Panc1 (cell line): ENCODE measurements at regions not wholly inside any gene's neighbourhood (a gene's known extent, or its start where the extent isn't known, plus 50 kb on each side); places are given as distances from the start of the nearest gene placed in this dataset.

Source experiments
- ATAC-seq: fragments of 200-7000 bp; cut with Tn5 transposase; 2 replicates; pipeline ENCODE4 v1.9.1; 2020; ENCODE audit warnings: mild to moderate bottlenecking, moderate library complexity
- BruUV-seq: library from RNA; stranded (reverse); fragments of 400-500 nt; replicated peaks from 2 replicates; lab custom pipeline; 2021; lab: Mats Ljungman, UMichigan
- CTCF ChIA-PET: fragments of 300-600 bp; sonication (Branson Sonifier 250); formaldehyde crosslinking; loops from one replicate; lab custom pipeline; 2022; ENCODE audit warnings: antibody characterized with exemption; lab: Charles Lee
- POLR2A ChIA-PET: fragments of 300-600 bp; sonication (Branson Sonifier 250); formaldehyde crosslinking; loops from one replicate; lab custom pipeline; 2022; ENCODE audit warnings: antibody characterized with exemption; lab: Charles Lee
- DNase-seq: peaks from one replicate; pipeline ENCODE4 v3.0.0-alpha.2; 2010; ENCODE audit warnings: low read depth, low spot score
- H3K27ac ChIP-seq: 2 replicates; pipeline ENCODE4 v1.5.1; 2011; ENCODE audit warnings: mild to moderate bottlenecking, low read length, inconsistent platforms
- H3K27me3 ChIP-seq: fragments of 200-500 bp; sonication (Bioruptor generic); 2 replicates; pipeline ENCODE4 v1.6.0; 2014; ENCODE audit warnings: low read length, inconsistent platforms; ENCODE audit not compliant: control insufficient read depth, insufficient read depth
- H3K36me3 ChIP-seq: fragments of 200-500 bp; sonication (Bioruptor generic); 2 replicates; pipeline ENCODE4 v1.5.1; 2014; ENCODE audit warnings: inconsistent platforms, mild to moderate bottlenecking, low read length, moderate library complexity; ENCODE audit not compliant: control insufficient read depth, insufficient read depth
- H3K4me1 ChIP-seq: 2 replicates; pipeline ENCODE4 v1.5.1; 2011; ENCODE audit warnings: inconsistent platforms, mild to moderate bottlenecking, low read length, moderate library complexity; ENCODE audit not compliant: control insufficient read depth, insufficient read depth
- H3K4me3 ChIP-seq, 2 experiments: 2 replicates each; pipeline ENCODE4 v1.5.1; 2011 to 2012; ENCODE audit warnings: low read depth in 2 of 2, low read length in 2 of 2, mild to moderate bottlenecking in 2 of 2, inconsistent platforms in 1 of 2, moderate library complexity in 1 of 2
- H3K9me3 ChIP-seq: fragments of 200-500 bp; sonication (Bioruptor generic); 2 replicates; pipeline ENCODE4 v1.5.1; 2014; ENCODE audit warnings: low read depth, mild to moderate bottlenecking, inconsistent platforms, low read length, moderate library complexity; ENCODE audit not compliant: control insufficient read depth, insufficient read depth
- POLR2AphosphoS5 ChIP-seq: IDR thresholded peaks from 2 replicates; pipeline ENCODE4 v1.6.1; 2012; ENCODE audit warnings: mild to moderate bottlenecking, low read depth, low read length, moderate library complexity
- REST ChIP-seq, 2 experiments: IDR thresholded peaks; 2 replicates each; pipeline ENCODE4 v1.6.1; 2011 to 2012; ENCODE audit warnings: low read depth in 2 of 2, control low read depth in 1 of 2, low read length in 1 of 2, mild to moderate bottlenecking in 1 of 2, moderate library complexity in 1 of 2; ENCODE audit not compliant: insufficient read depth in 1 of 2
- SIN3A ChIP-seq: IDR thresholded peaks from 2 replicates; pipeline ENCODE4 v1.6.1; 2012; ENCODE audit warnings: low read depth, mild to moderate bottlenecking, low read length, moderate library complexity, borderline replicate concordance; ENCODE audit not compliant: insufficient read depth
- TCF7L2 ChIP-seq: IDR thresholded peaks from 2 replicates; pipeline ENCODE4 v1.6.1; 2011; ENCODE audit warnings: mild to moderate bottlenecking, low read depth, low read length, inconsistent platforms
- in situ Hi-C: cut with HindIII; loops from 2 replicates; pipeline ENCODE4 v1.10.0; 2016; ENCODE audit warnings: low sequenced_read_pairs, low pct_unique_long_range_greater_than_20kb
- intact Hi-C: fragments of 100-400 bp; cut with micrococcal nuclease; formaldehyde crosslinking; loops from one replicate; pipeline ENCODE4 v1.10.0; 2022; ENCODE audit not compliant: unreplicated experiment
- TF ChIP-seq, protein P1 (sequence below): fragments of 450-650 bp; IDR thresholded peaks from 2 replicates; pipeline ENCODE4 v1.5.1; 2017; ENCODE audit warnings: mild to moderate bottlenecking

DNA sequence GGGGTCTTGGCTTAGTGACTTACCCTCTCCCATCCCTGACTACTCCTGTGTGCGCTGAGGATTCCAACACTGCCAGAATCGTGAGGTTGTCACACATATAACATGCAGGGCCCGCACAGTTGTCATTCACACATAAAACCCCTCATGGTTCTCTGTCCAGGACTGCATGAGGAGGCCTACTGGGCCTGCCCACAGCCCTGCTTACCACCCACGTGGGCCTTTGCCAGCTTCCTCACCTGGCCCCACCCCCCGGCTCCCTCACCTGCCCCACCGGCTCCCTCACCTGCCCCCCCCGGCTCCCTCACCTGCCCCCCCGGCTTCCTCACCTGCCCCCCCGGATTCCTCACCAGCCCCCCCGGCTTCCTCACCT, 197.2 kb downstream of the TEX29 start:
- DNase-seq (no peak), ATAC-seq (no peak)
- in situ Hi-C loops (no loop called here), intact Hi-C loops (no loop called here)
- Histone ChIP-seq H3K27ac (no peak overlapping the region), H3K9me3 (no peaks in the 10 kb centered on the region), H3K36me3 (no peaks in the 10 kb centered on the region), H3K4me1 (no peaks in the 10 kb centered on the region), H3K4me3 (peak overlapping the region in 1 of 2 experiments; percentile 54; a peak in 2 of 4 replicates), H3K27me3 (no peaks in the 10 kb centered on the region)
- ChIA-PET POLR2A (no interaction called here), CTCF (no interaction called here)
- BruUV-seq, result no TSS peak
- TF ChIP-seq TCF7L2 (no peak), POLR2AphosphoS5 (no peak), SIN3A (no peak), REST (IDR thresholded peaks at IDR 0.05; ENCODE audit: insufficient read depth in 1 of 2, low read depth in 2 of 2, low read length in 1 of 2) (no peak)
- TF ChIP-seq, protein P1, sequence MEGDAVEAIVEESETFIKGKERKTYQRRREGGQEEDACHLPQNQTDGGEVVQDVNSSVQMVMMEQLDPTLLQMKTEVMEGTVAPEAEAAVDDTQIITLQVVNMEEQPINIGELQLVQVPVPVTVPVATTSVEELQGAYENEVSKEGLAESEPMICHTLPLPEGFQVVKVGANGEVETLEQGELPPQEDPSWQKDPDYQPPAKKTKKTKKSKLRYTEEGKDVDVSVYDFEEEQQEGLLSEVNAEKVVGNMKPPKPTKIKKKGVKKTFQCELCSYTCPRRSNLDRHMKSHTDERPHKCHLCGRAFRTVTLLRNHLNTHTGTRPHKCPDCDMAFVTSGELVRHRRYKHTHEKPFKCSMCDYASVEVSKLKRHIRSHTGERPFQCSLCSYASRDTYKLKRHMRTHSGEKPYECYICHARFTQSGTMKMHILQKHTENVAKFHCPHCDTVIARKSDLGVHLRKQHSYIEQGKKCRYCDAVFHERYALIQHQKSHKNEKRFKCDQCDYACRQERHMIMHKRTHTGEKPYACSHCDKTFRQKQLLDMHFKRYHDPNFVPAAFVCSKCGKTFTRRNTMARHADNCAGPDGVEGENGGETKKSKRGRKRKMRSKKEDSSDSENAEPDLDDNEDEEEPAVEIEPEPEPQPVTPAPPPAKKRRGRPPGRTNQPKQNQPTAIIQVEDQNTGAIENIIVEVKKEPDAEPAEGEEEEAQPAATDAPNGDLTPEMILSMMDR, result no peak

DNA sequence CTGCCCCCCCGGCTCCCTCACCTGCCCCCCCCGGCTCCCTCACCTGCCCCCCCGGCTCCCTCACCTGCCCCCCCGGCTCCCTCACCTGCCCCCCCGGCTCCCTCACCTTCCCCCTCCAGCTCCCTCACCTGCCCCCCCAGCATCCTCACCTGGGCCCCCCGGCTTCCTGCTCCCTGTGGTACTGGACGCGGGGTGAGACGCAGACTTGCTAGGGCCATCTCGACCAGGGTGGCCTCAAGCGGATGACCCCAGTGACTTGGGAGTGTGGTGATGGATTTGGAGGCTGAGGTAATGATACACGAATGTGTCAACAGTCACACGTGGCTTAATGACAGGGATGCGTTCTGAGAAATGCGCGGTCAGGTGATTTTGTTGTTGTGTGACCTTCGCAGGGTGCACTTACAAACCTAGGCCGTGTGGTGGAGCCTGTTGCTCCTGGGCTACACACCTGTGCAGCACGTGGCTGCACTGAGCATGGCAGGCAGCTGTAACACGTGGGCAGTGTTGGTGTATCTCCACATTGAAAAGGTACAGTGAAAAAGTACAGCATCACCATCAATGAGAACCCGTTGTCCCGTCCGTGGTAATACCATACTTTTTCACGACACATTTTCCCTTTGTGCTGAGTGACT, 197.8 kb downstream of the TEX29 start:
- Histone ChIP-seq H3K9me3 (no peaks in the 10 kb centered on the region), H3K36me3 (no peaks in the 10 kb centered on the region), H3K27me3 (no peaks in the 10 kb centered on the region), H3K27ac (no peak overlapping the region), H3K4me1 (no peaks in the 10 kb centered on the region), H3K4me3 (no peak overlapping the region)
- ChIA-PET POLR2A (no interaction called here), CTCF (no interaction called here)
- intact Hi-C loops (no loop called here), in situ Hi-C loops (no loop called here)
- ATAC-seq (no peak), DNase-seq (no peak)
- no TSS peak for BruUV-seq
- TF ChIP-seq, protein P1, result peak; percentile 39
- TF ChIP-seq SIN3A, result no peak
- TF ChIP-seq REST (IDR thresholded peaks at IDR 0.05; ENCODE audit: insufficient read depth in 1 of 2, low read depth in 2 of 2, low read length in 1 of 2), result no peak
- no peak for TF ChIP-seq POLR2AphosphoS5
- no peak for TF ChIP-seq TCF7L2
